Astrocyte of the spinal cord (primary cell): ENCODE measurements at regions not wholly inside any gene's neighbourhood (a gene's known extent, or its start where the extent isn't known, plus 50 kb on each side); places are given as distances from the start of the nearest gene placed in this dataset.

Experiments
- DNase-seq: peaks from one replicate; pipeline ENCODE4 v3.0.0; 2011; ENCODE audit warnings: low read depth, low spot score
- H3K4me3 ChIP-seq: 2 replicates; pipeline ENCODE4 v1.5.1; 2011; ENCODE audit warnings: low read depth, mild to moderate bottlenecking, low read length, moderate library complexity
- in situ Hi-C: cut with HindIII; loops from 2 replicates; pipeline ENCODE4 v1.10.0; 2017; ENCODE audit warnings: low sequenced_read_pairs
- TF ChIP-seq, protein P1 (sequence below): IDR thresholded peaks from 2 replicates; pipeline ENCODE4 v1.5.1; 2012; ENCODE audit warnings: low read depth, mild to moderate bottlenecking, low read length, inconsistent platforms

DNA sequence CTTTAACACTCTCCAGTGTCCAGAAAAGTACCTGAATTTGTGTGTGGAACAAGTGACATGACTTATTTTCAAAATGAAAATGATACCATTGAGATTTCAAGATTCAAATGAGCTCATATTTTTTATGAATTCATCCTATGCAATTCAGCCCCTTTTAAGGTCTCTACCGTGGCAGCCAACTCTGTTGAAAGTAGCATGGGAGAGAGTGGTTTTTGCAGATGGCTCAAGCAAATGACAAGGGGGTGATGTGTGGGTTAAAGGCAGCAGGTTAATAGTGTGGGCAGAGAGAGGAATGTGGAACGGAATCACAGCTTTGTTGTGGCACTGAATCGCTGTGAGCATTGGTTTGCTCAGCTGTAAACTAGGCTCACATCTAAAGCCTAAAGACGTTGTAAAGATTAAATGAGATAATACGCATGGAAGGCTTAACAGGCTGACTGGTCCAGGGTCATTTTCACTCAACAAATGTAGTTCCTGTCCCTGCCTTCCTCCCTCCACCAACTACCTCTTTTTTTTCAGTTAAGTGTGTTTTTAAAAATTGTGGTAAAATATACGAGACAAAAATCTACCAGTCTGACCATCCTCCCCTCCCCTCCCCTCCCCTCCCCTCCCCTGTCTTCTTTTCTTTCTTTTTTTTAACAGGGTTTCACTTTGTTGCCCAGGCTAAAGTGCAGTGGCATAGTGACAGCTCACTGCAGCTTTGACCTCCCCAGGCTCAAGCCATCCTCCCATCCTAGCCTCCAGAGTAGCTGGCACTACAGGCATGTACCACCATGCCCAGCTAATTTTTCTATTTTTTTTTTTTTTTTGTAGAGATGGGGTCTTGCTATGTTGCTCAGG is 114.7 kb upstream of the ZNF217 start:
- TF ChIP-seq, protein P1, sequence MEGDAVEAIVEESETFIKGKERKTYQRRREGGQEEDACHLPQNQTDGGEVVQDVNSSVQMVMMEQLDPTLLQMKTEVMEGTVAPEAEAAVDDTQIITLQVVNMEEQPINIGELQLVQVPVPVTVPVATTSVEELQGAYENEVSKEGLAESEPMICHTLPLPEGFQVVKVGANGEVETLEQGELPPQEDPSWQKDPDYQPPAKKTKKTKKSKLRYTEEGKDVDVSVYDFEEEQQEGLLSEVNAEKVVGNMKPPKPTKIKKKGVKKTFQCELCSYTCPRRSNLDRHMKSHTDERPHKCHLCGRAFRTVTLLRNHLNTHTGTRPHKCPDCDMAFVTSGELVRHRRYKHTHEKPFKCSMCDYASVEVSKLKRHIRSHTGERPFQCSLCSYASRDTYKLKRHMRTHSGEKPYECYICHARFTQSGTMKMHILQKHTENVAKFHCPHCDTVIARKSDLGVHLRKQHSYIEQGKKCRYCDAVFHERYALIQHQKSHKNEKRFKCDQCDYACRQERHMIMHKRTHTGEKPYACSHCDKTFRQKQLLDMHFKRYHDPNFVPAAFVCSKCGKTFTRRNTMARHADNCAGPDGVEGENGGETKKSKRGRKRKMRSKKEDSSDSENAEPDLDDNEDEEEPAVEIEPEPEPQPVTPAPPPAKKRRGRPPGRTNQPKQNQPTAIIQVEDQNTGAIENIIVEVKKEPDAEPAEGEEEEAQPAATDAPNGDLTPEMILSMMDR, result no peak
- peak; percentile 91 for DNase-seq
- in situ Hi-C loops, result no loop called here
- H3K4me3 ChIP-seq, result no peak overlapping the region

DNA sequence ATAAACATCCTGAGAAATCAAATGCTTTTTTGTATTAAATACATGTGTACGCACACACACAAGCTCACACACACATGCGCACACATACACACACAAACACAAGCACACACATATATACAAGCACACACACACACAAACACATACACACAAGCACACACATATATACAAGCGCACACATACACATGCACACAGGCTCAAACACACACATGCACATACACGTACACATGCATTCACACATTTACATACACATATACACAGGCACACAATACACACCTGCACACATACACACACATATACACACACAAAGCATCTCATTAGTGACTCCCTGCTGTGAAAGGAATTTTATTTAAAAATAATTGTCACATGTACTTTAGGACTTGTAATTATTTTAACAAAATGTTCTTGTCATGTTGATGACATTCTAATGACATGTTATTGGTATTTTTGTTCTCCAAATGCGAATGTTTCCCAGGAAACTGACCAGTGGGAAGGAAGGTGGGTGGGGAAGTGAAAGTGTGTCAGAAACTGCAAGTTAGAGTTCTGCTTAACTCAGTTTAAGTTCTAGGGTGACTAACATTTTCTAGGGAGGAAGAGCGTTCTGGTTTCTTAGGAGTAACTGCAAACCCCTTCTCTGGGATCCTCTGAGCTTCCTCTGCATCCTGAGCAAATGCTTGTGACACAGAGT is 113.9 kb upstream of the ZNF217 start:
- peak; percentile 59 for DNase-seq
- in situ Hi-C loops, result no loop called here
- TF ChIP-seq, protein P1, result no peak
- H3K4me3 ChIP-seq, result no peak overlapping the region

DNA sequence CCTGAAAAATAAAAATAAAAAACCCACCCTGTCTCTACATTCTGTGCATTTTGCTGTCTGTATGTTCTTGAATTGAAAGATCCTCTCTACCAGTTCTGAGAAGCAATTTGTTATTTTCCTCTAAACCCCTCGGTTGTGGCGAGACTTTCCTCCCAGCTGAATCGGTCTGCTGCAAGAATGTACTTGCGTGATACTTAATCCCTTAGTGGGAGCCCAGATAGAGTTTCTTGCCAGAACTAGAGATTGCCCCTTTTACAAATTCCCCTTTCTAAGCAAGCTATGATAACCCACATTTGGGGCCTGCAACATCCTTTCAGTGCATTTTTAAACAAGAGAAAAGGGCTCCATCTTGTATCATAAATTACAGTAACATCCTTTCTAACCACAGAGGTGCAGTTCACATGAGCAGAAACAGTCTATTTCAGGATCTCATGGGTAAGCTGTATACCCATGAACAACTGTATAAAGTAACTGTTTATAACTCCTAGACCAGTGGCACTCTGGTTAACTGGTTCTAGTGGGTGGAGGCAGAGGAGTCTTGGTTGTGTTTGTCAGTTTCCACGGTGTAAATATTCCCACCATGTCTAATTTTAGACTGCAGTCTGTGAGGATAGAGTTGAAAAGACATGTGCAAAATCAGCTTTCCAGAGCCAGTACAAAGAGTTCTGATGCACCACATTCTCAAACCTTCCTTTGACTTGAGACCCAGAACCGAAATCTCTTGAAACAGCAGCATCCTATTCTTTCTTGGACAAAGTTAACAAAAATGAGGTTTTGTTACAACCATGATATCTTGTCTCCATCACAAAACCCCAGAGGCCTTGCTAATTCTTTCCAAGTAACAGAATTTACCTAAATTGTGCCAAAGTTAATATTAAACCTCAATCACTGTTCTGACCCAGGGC is 113.1 kb upstream of the ZNF217 start:
- peak; percentile 47 for DNase-seq
- no peak overlapping the region for H3K4me3 ChIP-seq
- TF ChIP-seq, protein P1, result no peak
- in situ Hi-C loops, result no loop called here

DNA sequence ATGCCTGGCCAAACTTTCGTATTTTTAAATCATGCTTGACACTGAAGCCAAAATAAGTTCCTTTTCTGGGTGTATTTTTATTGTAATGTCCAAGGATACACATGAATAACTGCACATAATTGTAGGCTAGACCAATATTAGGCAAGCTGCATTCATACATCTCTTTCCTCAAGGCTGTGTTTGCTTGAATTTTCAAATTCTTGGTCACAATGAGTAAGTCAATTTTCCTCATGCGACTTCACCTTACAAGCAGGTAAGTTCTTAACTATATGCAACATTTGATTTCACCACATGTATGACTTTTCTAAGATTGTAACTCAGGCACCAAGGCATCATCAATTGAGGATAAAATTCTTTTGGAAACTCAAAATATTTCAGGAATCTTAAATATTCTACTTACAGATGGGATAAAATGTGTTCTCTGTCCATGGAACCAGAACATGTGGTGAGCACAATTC is 112.4 kb upstream of the ZNF217 start:
- TF ChIP-seq, protein P1, result no peak
- in situ Hi-C loops, result no loop called here
- no peak overlapping the region for H3K4me3 ChIP-seq
- DNase-seq, result peak; percentile 26

DNA sequence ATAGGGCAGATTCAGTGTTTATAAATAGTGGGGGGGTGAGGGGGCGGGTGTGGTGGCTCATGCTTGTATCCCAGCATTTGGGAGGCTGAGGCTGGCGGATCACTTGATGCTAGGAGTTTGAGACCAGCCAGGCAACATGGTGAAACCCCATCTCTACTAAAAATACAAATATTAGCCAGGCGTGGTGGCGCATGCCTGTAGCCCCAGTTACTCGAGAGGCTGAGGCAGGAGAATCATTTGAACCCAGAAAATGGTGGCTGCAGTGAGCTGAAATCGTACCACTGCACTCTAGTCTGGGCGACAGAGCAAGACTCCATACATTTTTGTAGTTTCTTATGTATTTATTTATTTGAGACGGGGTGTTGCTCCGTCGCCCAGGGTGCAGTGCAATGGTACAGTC is 109.0 kb upstream of the ZNF217 start:
- TF ChIP-seq, protein P1, result no peak
- in situ Hi-C loops, result no loop called here
- H3K4me3 ChIP-seq, result no peak overlapping the region
- DNase-seq, result no peak

DNA sequence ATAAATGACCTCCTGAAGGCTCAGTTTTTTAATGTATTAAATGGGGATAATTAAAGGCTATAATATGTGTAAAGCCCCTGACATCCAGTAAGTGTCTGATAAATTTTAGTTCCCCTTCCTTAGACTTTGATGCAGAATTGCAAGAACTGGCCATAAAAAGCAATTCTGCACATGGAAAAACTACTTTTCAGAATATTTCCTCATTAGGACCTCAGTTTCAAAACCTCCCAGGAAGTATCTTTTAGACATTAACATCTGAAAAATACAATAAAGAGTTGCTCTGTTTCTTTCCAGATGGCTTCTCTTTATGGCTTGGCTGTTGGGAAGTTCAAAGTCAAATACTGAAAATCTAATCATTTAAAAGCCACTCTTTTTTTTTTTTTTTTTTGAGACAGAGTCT is 106.3 kb upstream of the ZNF217 start:
- no peak overlapping the region for H3K4me3 ChIP-seq
- TF ChIP-seq, protein P1, result no peak
- no peak for DNase-seq
- in situ Hi-C loops, result no loop called here
